Vagina (tissue), 2 donors: ENCODE measurements at regions not wholly inside any gene's neighbourhood (a gene's known extent, or its start where the extent isn't known, plus 50 kb on each side); places are given as distances from the start of the nearest gene placed in this dataset.

Source experiments
- POLR2A ChIP-seq, 2 donors: fragments of 450-650 bp; IDR thresholded peaks; one replicate each; pipeline ENCODE4 v1.6.1; 2017; ENCODE audit warnings: antibody characterized with exemption in 2 of 2, mild to moderate bottlenecking in 2 of 2, moderate library complexity in 2 of 2
- POLR2AphosphoS5 ChIP-seq, 2 donors: sonication (generic); formaldehyde crosslinking; IDR thresholded peaks; one replicate each; pipeline ENCODE4 v1.9.0; 2017; ENCODE audit warnings: antibody characterized with exemption in 2 of 2, mild to moderate bottlenecking in 2 of 2, low read depth in 1 of 2; ENCODE audit not compliant: insufficient read depth in 1 of 2
- TF ChIP-seq, protein P1 (sequence below), 3 experiments: fragments of 450-650 bp in 2 of 3; fragments of 200-600 bp in 1 of 3; sonication (generic) in 1 of 3; IDR thresholded peaks; one replicate each; pipeline ENCODE4 v1.5.1; 2017 to 2019; ENCODE audit warnings: antibody characterized with exemption in 3 of 3, mild to moderate bottlenecking in 2 of 3, moderate library complexity in 2 of 3

DNA sequence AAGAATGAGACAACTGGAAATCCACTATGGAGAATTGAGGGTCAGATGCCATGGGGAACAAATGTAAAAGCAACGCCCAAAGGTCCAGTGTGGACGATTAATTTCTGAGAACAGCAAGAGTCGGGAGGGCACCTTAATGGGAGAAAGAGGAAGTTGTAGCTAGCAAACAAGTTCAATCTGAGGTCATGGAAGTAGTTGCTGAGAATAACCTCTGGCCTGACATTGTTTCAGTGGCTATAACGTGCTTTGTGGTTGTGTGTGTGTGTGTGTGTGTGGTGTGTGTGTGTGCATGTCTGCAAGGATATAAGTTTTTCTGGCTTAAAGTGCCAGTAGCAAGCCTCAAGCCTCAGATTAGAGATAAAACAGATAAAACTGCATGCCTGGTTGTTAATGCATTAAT lies 1630.1 kb upstream of the TENM4 start:
- TF ChIP-seq, protein P1, sequence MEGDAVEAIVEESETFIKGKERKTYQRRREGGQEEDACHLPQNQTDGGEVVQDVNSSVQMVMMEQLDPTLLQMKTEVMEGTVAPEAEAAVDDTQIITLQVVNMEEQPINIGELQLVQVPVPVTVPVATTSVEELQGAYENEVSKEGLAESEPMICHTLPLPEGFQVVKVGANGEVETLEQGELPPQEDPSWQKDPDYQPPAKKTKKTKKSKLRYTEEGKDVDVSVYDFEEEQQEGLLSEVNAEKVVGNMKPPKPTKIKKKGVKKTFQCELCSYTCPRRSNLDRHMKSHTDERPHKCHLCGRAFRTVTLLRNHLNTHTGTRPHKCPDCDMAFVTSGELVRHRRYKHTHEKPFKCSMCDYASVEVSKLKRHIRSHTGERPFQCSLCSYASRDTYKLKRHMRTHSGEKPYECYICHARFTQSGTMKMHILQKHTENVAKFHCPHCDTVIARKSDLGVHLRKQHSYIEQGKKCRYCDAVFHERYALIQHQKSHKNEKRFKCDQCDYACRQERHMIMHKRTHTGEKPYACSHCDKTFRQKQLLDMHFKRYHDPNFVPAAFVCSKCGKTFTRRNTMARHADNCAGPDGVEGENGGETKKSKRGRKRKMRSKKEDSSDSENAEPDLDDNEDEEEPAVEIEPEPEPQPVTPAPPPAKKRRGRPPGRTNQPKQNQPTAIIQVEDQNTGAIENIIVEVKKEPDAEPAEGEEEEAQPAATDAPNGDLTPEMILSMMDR (IDR thresholded peaks at IDR 0.05): no peak
- no peak for TF ChIP-seq POLR2A (IDR thresholded peaks at IDR 0.05)
- TF ChIP-seq POLR2AphosphoS5 (IDR thresholded peaks at IDR 0.05; ENCODE audit: insufficient read depth in 1 of 2, low read depth in 1 of 2): no peak
